ENCODE measurements at regions not wholly inside any gene's neighbourhood (a gene's known extent, or its start where the extent isn't known, plus 50 kb on each side); places are given as distances from the start of the nearest gene placed in this dataset.

GRCh38 chr4:156594624-156595023, 377.0 kb downstream of the PDGFC start:
- POLR2A ChIA-PET, result no interaction called here
- intact Hi-C loops (cut with micrococcal nuclease), result no loop called here
- Histone ChIP-seq H3K36me3 (ENCODE audit: control insufficient read depth in 1 of 2, insufficient read depth in 2 of 2, low read length in 2 of 2) (no peaks in the 10 kb centered on the region), H3K79me2 (ENCODE audit: insufficient read depth, low read length) (no peaks in the 10 kb centered on the region), H3K9me3 (ENCODE audit: control insufficient read depth in 1 of 2, insufficient read depth in 1 of 2, low read depth in 1 of 2, low read length in 2 of 2) (no peaks in the 10 kb centered on the region), H3K27me3 (ENCODE audit: insufficient read depth, low read length) (no peaks in the 10 kb centered on the region), H2AFZ (ENCODE audit: low read depth, low read length, poor library complexity, severe bottlenecking) (no peak overlapping the region), H3K27ac (ENCODE audit: low read depth, low read length) (no peak overlapping the region), H3K4me3 (replicated peaks in 1 of 2; ENCODE audit: low read depth in 1 of 2, low read length in 2 of 2) (no peak overlapping the region), H3K9ac (ENCODE audit: low read length) (no peak overlapping the region), H3K9me2 (ENCODE audit: insufficient read depth) (no peaks in the 10 kb centered on the region), H3K4me1 (ENCODE audit: control insufficient read depth in 1 of 2, insufficient read depth in 2 of 2, low read length in 2 of 2) (no peaks in the 10 kb centered on the region), H4K20me1 (ENCODE audit: insufficient read depth) (no peaks in the 10 kb centered on the region), H3K4me2 (ENCODE audit: low read length) (no peak overlapping the region)
- DNase-seq (ENCODE audit: low read depth, low spot score) (no peak), ATAC-seq (no peak)
- CTCF ChIA-PET, result no interaction called here
- TF ChIP-seq ZFX (IDR thresholded peaks at IDR 0.05), result no peak
- no peak for TF ChIP-seq ELF1 (IDR thresholded peaks at IDR 0.05; ENCODE audit: borderline replicate concordance, low read depth)
- TF ChIP-seq SP1 (IDR thresholded peaks at IDR 0.05; ENCODE audit: low read depth), result no peak
- TF ChIP-seq REST (IDR thresholded peaks at IDR 0.05; ENCODE audit: low read depth), result no peak
- TF ChIP-seq ATF3 (IDR thresholded peaks at IDR 0.05), result no peak
- no peak for TF ChIP-seq YY1 (IDR thresholded peaks at IDR 0.05; ENCODE audit: extremely low read depth, insufficient replicate concordance, low read depth, low read length)
- TF ChIP-seq ZBTB33 (IDR thresholded peaks at IDR 0.05; ENCODE audit: extremely low read depth, insufficient replicate concordance, low read length), result no peak
- no peak for TF ChIP-seq EZH2phosphoT487 (IDR thresholded peaks at IDR 0.05; ENCODE audit: borderline replicate concordance)
- TF ChIP-seq CEBPB (IDR thresholded peaks at IDR 0.05; ENCODE audit: low read depth), result no peak
- TF ChIP-seq POLR2A (IDR thresholded peaks at IDR 0.05; ENCODE audit: borderline replicate concordance, extremely low read depth, insufficient read depth, insufficient read length), result no peak
- no peak for TF ChIP-seq POLR2AphosphoS5 (IDR thresholded peaks at IDR 0.05; ENCODE audit: low read depth, low read length)
- TF ChIP-seq FOSL1 (IDR thresholded peaks at IDR 0.05; ENCODE audit: low read depth), result no peak
- TF ChIP-seq RAD21 (IDR thresholded peaks at IDR 0.05; ENCODE audit: low read depth), result no peak
- TF ChIP-seq SRF (IDR thresholded peaks at IDR 0.05; ENCODE audit: low read depth), result no peak
- TF ChIP-seq EGR1 (IDR thresholded peaks at IDR 0.05; ENCODE audit: low read depth), result no peak
- BruUV-seq (replicated peaks), result no TSS peak
- RAD21 ChIA-PET (ENCODE audit: low non-redundant PET in 1 of 2, low total read pairs in 2 of 2, uncharacterized antibody in 2 of 2, unreplicated experiment in 2 of 2), result no interaction called here

Data from HCT116 (cell line).